CD4-positive, alpha-beta memory T cell (primary cell): ENCODE measurements at regions not wholly inside any gene's neighbourhood (a gene's known extent, or its start where the extent isn't known, plus 50 kb on each side); places are given as distances from the start of the nearest gene placed in this dataset.
"Not testable (repeated sequence)": the region's sequence is repeated elsewhere in the genome, so short reads cannot be mapped to it uniquely, and the experiment has no call there.

ENCODE experiments used
- CTCF ChIA-PET: fragments of 350-600 bp; sonication (Branson Sonifier 250); formaldehyde crosslinking; loops from one replicate; lab custom pipeline; 2021; ENCODE audit warnings: inconsistent platforms; ENCODE audit not compliant: partially characterized antibody; lab: Charles Lee
- POLR2A ChIA-PET: fragments of 350-600 bp; sonication (Branson Sonifier 250); formaldehyde crosslinking; loops from one replicate; lab custom pipeline; 2021; ENCODE audit not compliant: partially characterized antibody; lab: Charles Lee
- DNase-seq, 5 donors: peaks; one replicate each; pipeline versions ENCODE4 v3.0.0 to v3.0.0-alpha.2; 2020 to 2022; ENCODE audit warnings: mixed read lengths in 1 of 5
- H3K27ac ChIP-seq: one replicate; pipeline ENCODE4 v1.7.0; 2013; ENCODE audit warnings: low read depth, low read length
- H3K27me3 ChIP-seq: 2 replicates; pipeline ENCODE4 v1.7.0; 2013; ENCODE audit warnings: mild to moderate bottlenecking, low read length, moderate library complexity; ENCODE audit not compliant: insufficient read depth
- H3K36me3 ChIP-seq: 2 replicates; pipeline ENCODE4 v1.7.0; 2013; ENCODE audit warnings: mild to moderate bottlenecking, low read length, moderate library complexity; ENCODE audit not compliant: insufficient read depth
- H3K4me1 ChIP-seq: 2 replicates; pipeline ENCODE4 v1.7.0; 2013; ENCODE audit warnings: mild to moderate bottlenecking, low read length, moderate library complexity; ENCODE audit not compliant: insufficient read depth
- H3K4me3 ChIP-seq, 2 donors: one replicate each; pipeline ENCODE4 v1.7.0; 2013; ENCODE audit warnings: low read length in 2 of 2, mild to moderate bottlenecking in 1 of 2
- H3K9me3 ChIP-seq, 2 donors: one replicate each; pipeline ENCODE4 v1.7.0; 2013; ENCODE audit warnings: low read length in 2 of 2, control low read depth in 1 of 2; ENCODE audit not compliant: control insufficient read depth in 1 of 2
- H3K27ac Mint-ChIP-seq, 7 donors: one replicate each; pipeline ENCODE4 v1.8.0; 2020 to 2021; ENCODE audit warnings: mixed read lengths in 7 of 7, mild to moderate bottlenecking in 6 of 7, inconsistent platforms in 3 of 7, moderate library complexity in 3 of 7
- H3K27me3 Mint-ChIP-seq, 2 donors: one replicate each; pipeline ENCODE4 v1.8.0; 2020 to 2021; ENCODE audit warnings: mixed read lengths in 2 of 2
- H3K36me3 Mint-ChIP-seq, 2 donors: one replicate each; pipeline ENCODE4 v1.8.0; 2020 to 2021; ENCODE audit warnings: mixed read lengths in 2 of 2, inconsistent platforms in 1 of 2, mild to moderate bottlenecking in 1 of 2
- H3K4me1 Mint-ChIP-seq, 4 donors: one replicate each; pipeline ENCODE4 v1.8.0; 2020 to 2021; ENCODE audit warnings: mixed read lengths in 4 of 4, mild to moderate bottlenecking in 1 of 4
- H3K4me3 Mint-ChIP-seq, 8 donors: one replicate each; pipeline ENCODE4 v1.8.0; 2020 to 2021; ENCODE audit warnings: mixed read lengths in 8 of 8, mild to moderate bottlenecking in 7 of 8, moderate library complexity in 6 of 8, inconsistent platforms in 3 of 8
- H3K9me3 Mint-ChIP-seq, 8 donors: one replicate each; pipeline ENCODE4 v1.8.0; 2020 to 2021; ENCODE audit warnings: mixed read lengths in 8 of 8, mild to moderate bottlenecking in 5 of 8, inconsistent platforms in 3 of 8, moderate library complexity in 1 of 8
- intact Hi-C: fragments of 100-400 bp; cut with micrococcal nuclease; formaldehyde crosslinking; loops from one replicate; pipeline ENCODE4 v1.15.1; 2023

DNA sequence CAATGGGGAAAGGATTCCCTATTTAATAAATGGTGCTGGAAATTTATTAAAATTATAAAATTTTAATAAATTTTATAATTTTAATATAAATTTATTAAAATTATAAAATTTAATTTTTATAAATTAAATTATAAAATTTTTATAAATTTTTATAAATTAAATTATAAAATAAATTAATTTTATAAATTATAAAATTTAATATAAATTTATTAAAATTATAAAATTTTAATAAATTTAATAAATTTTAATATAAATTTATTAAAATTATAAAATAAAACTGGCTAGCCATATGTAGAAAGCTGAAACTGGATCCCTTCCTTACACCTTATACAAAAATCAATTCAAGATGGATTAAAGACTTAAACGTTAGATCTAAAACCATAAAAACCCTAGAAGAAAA, 356.7 kb upstream of the TFPI start:
- H3K4me1 ChIP-seq, H3K27me3 ChIP-seq, POLR2A ChIA-PET, H3K27ac ChIP-seq, H3K9me3 ChIP-seq, DNase-seq, H3K4me1 Mint-ChIP-seq, H3K4me3 ChIP-seq, H3K9me3 Mint-ChIP-seq, H3K27ac Mint-ChIP-seq, H3K4me3 Mint-ChIP-seq, H3K27me3 Mint-ChIP-seq, H3K36me3 ChIP-seq, H3K36me3 Mint-ChIP-seq, intact Hi-C loops, CTCF ChIA-PET: not testable (repeated sequence)

GRCh38 chr2:187912950-187913349, 358.7 kb upstream of the TFPI start:
- H3K4me1 ChIP-seq: no peaks in the 10 kb centered on the region
- no peak overlapping the region for H3K4me3 ChIP-seq
- ChIA-PET POLR2A (no interaction called here), CTCF (no interaction called here)
- Mint-ChIP-seq H3K4me3 (no peak overlapping the region), H3K27me3 (no peaks in the 10 kb centered on the region), H3K4me1 (no peaks in the 10 kb centered on the region), H3K9me3 (peaks cover 0 to 4% (median 0%) of the 10 kb centered on the region in 8 donors), H3K36me3 (no peaks in the 10 kb centered on the region), H3K27ac (no peak overlapping the region)
- DNase-seq: no peak
- H3K36me3 ChIP-seq: no peaks in the 10 kb centered on the region
- H3K27ac ChIP-seq: no peak overlapping the region
- no peaks in the 10 kb centered on the region for H3K27me3 ChIP-seq
- intact Hi-C loops: no loop called here
- no peaks in the 10 kb centered on the region for H3K9me3 ChIP-seq

GRCh38 chr2:187915810-187916209, 361.6 kb upstream of the TFPI start:
- ChIA-PET POLR2A (no interaction called here), CTCF (no interaction called here)
- intact Hi-C loops: no loop called here
- peaks cover 0 to 4% (median 0%) of the 10 kb centered on the region in 8 donors for H3K9me3 Mint-ChIP-seq
- no peaks in the 10 kb centered on the region for H3K36me3 ChIP-seq
- no peaks in the 10 kb centered on the region for H3K27me3 Mint-ChIP-seq
- DNase-seq: no peak
- no peaks in the 10 kb centered on the region for H3K4me1 Mint-ChIP-seq
- H3K9me3 ChIP-seq: no peaks in the 10 kb centered on the region
- no peak overlapping the region for H3K4me3 Mint-ChIP-seq
- no peak overlapping the region for H3K27ac ChIP-seq
- no peak overlapping the region for H3K4me3 ChIP-seq
- H3K4me1 ChIP-seq: no peaks in the 10 kb centered on the region
- no peaks in the 10 kb centered on the region for H3K27me3 ChIP-seq
- no peaks in the 10 kb centered on the region for H3K36me3 Mint-ChIP-seq
- H3K27ac Mint-ChIP-seq: no peak overlapping the region

GRCh38 chr2:187916799-187917198, 362.6 kb upstream of the TFPI start:
- Histone ChIP-seq H3K9me3 (no peaks in the 10 kb centered on the region), H3K27ac (no peak overlapping the region), H3K4me1 (no peaks in the 10 kb centered on the region), H3K4me3 (no peak overlapping the region), H3K36me3 (no peaks in the 10 kb centered on the region), H3K27me3 (no peaks in the 10 kb centered on the region)
- DNase-seq: no peak
- no peaks in the 10 kb centered on the region for H3K27me3 Mint-ChIP-seq
- H3K4me1 Mint-ChIP-seq: no peaks in the 10 kb centered on the region
- H3K27ac Mint-ChIP-seq: no peak overlapping the region
- no peak overlapping the region for H3K4me3 Mint-ChIP-seq
- no peaks in the 10 kb centered on the region for H3K36me3 Mint-ChIP-seq
- CTCF ChIA-PET: no interaction called here
- H3K9me3 Mint-ChIP-seq: peaks cover 0 to 4% (median 0%) of the 10 kb centered on the region in 8 donors
- intact Hi-C loops: no loop called here
- POLR2A ChIA-PET: no interaction called here

DNA sequence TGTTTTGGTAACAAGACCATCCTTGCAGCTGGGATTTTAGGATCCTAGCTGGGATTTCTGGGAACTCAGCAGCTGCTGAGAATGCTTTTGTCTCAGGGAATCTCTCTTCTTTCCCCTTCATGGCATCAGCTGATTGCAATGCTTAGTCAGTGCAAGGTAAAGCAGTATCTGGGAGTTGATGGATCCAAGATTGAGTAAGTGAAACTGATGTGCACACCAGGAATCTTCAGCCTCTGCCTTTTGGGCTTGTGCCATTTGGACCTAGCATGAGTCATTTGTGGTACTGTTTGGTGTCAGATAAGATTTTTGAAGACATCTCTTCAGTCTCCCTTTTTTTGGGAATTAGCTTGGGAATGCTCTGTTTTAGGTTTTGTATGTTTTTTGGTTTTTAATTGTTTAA, 363.3 kb upstream of the TFPI start:
- no peak for DNase-seq
- no peak overlapping the region for H3K4me3 ChIP-seq
- no peaks in the 10 kb centered on the region for H3K36me3 ChIP-seq
- Mint-ChIP-seq H3K4me3 (no peak overlapping the region), H3K27ac (no peak overlapping the region), H3K9me3 (peaks cover 0 to 4% (median 0%) of the 10 kb centered on the region in 8 donors), H3K27me3 (no peaks in the 10 kb centered on the region), H3K4me1 (no peaks in the 10 kb centered on the region), H3K36me3 (no peaks in the 10 kb centered on the region)
- H3K4me1 ChIP-seq: no peaks in the 10 kb centered on the region
- ChIA-PET CTCF (no interaction called here), POLR2A (no interaction called here)
- intact Hi-C loops: no loop called here
- H3K9me3 ChIP-seq: no peaks in the 10 kb centered on the region
- no peak overlapping the region for H3K27ac ChIP-seq
- H3K27me3 ChIP-seq: no peaks in the 10 kb centered on the region

DNA sequence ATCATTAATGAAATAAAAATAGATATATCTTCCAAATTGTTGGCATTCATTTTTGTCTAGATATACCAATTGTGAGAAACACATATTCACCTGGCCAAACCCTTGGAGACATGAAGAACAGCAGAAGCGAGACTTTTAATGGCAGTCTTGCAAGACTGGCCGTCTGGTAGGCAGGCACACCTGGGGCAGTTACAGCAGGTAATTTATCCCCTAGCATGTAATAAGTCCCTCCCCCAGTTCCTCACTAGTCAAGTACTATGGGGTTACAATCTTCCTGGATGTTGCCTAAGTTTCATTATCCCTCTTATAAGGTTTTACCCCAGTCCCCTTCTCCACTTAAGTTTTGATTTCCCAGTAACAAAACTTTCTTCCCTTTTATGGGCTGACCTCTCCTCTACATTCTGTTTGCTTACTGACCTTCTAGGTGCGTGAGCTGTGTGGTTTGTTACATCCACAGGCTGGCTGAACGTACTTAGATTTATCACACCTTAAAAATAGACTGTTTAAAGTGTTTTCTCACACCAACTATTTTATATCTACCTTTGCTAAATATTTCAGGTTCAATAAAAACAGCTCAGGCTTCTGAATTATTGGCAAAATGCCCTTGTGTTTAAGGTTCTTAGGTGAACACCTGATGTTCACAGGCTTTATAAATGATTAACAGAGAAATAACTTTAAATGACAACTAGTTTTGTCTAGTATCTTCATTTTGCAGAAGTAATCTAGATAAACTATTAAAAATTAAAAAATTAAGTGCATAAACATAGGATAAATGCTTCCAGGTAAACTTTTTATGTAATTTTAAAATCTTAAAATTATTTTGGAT, 365.0 kb upstream of the TFPI start:
- Mint-ChIP-seq H3K4me3 (no peak overlapping the region), H3K27ac (no peak overlapping the region), H3K36me3 (no peaks in the 10 kb centered on the region), H3K27me3 (no peaks in the 10 kb centered on the region), H3K4me1 (no peaks in the 10 kb centered on the region), H3K9me3 (peaks cover 0 to 4% (median 0%) of the 10 kb centered on the region in 8 donors)
- CTCF ChIA-PET: no interaction called here
- H3K9me3 ChIP-seq: no peaks in the 10 kb centered on the region
- no peak overlapping the region for H3K27ac ChIP-seq
- no peak for DNase-seq
- intact Hi-C loops: no loop called here
- H3K4me1 ChIP-seq: no peaks in the 10 kb centered on the region
- H3K27me3 ChIP-seq: no peaks in the 10 kb centered on the region
- H3K4me3 ChIP-seq: no peak overlapping the region
- POLR2A ChIA-PET: no interaction called here
- no peaks in the 10 kb centered on the region for H3K36me3 ChIP-seq

DNA sequence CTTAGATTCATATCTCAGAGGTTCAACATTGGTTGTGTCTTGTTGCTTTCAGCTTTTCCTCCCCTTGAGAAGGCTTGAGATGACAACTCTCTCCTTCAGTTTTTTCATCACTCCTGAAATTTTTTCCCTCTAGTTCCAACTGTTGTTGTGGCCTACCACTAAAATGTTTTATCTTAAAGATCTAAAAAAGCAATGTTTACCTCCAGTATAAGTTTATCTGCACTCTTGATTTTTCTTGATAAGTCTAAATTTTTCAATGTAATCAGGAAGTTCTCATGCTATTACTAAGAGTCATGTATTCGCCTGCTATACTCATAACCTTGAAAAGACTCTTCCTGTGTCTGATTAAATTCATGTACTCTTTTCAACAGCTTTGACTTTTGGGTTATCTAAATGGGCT, 366.3 kb upstream of the TFPI start:
- Histone ChIP-seq H3K4me1 (no peaks in the 10 kb centered on the region), H3K27ac (no peak overlapping the region), H3K27me3 (no peaks in the 10 kb centered on the region), H3K36me3 (no peaks in the 10 kb centered on the region), H3K9me3 (no peaks in the 10 kb centered on the region), H3K4me3 (no peak overlapping the region)
- no peak for DNase-seq
- CTCF ChIA-PET: no interaction called here
- Mint-ChIP-seq H3K27ac (no peak overlapping the region), H3K27me3 (no peaks in the 10 kb centered on the region), H3K4me1 (no peaks in the 10 kb centered on the region), H3K36me3 (no peaks in the 10 kb centered on the region), H3K4me3 (peak overlapping the region in 1 of 8 donors; percentile 61), H3K9me3 (peaks cover 0 to 7% (median 0%) of the 10 kb centered on the region in 8 donors)
- intact Hi-C loops: no loop called here
- POLR2A ChIA-PET: no interaction called here
